Hepatocyte (in vitro differentiated cells): ENCODE measurements at regions not wholly inside any gene's neighbourhood (a gene's known extent, or its start where the extent isn't known, plus 50 kb on each side); places are given as distances from the start of the nearest gene placed in this dataset.

ENCODE experiments used
- EZH2phosphoT487 ChIP-seq: fragments of 200-600 bp; sonication (generic); IDR thresholded peaks from one replicate; pipeline ENCODE4 v1.6.1; 2018; ENCODE audit warnings: antibody characterized with exemption, mild to moderate bottlenecking, low read depth, moderate library complexity; ENCODE audit not compliant: unreplicated experiment, severe bottlenecking
- TF ChIP-seq, protein P1 (sequence below): fragments of 200-600 bp; sonication (generic); IDR thresholded peaks from 2 replicates; pipeline ENCODE4 v1.5.1; 2016; ENCODE audit warnings: antibody characterized with exemption, mild to moderate bottlenecking; ENCODE audit not compliant: poor library complexity

DNA sequence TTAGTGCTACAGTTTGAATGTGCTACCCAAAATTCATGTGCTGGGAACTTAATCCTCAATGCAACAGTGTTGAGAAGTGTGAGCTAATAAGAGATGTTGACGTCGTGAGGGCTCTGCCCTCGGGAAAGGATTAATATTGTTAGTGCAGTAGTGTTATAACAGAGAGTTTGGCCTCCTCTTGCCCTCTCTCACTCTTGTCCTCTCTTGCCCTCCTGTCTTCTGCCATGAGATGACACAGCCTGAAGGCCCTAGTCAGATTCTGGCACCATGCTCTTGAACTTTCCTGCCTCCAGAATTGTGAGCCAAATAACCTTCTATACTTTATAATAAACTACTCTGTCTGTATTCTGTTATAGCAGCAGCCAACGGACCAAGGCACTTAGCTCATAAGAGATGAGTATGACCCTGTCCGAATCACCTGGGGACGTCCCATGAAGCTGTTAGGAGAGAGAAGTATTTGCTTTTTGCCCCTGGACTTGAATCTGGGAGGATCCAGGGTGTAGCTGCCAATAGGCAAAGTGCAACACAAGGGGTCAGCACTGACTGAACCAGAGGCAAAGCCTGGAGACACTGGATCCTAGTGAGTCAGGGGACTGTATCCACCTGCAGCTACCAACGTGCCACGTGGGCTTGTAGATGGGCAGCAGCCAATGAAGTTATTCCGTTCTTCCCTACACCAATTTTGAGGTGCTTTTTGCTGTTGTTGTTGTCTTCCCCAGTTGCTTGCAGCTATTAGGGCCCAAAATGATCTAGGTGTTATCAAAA, 233.7 kb downstream of the THBS2 start:
- TF ChIP-seq, protein P1, sequence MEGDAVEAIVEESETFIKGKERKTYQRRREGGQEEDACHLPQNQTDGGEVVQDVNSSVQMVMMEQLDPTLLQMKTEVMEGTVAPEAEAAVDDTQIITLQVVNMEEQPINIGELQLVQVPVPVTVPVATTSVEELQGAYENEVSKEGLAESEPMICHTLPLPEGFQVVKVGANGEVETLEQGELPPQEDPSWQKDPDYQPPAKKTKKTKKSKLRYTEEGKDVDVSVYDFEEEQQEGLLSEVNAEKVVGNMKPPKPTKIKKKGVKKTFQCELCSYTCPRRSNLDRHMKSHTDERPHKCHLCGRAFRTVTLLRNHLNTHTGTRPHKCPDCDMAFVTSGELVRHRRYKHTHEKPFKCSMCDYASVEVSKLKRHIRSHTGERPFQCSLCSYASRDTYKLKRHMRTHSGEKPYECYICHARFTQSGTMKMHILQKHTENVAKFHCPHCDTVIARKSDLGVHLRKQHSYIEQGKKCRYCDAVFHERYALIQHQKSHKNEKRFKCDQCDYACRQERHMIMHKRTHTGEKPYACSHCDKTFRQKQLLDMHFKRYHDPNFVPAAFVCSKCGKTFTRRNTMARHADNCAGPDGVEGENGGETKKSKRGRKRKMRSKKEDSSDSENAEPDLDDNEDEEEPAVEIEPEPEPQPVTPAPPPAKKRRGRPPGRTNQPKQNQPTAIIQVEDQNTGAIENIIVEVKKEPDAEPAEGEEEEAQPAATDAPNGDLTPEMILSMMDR: peak; percentile 9
- no peak for TF ChIP-seq EZH2phosphoT487
